Neural cell (in vitro differentiated cells): ENCODE measurements at regions not wholly inside any gene's neighbourhood (a gene's known extent, or its start where the extent isn't known, plus 50 kb on each side); places are given as distances from the start of the nearest gene placed in this dataset.

ENCODE experiments used
- EZH2 ChIP-seq: fragments of 200-600, 300-800 bp; shearing (Covaris generic), sonication (generic); IDR thresholded peaks from 2 replicates; pipeline ENCODE4 v1.6.1; 2014; ENCODE audit warnings: antibody characterized with exemption, low read length, borderline replicate concordance, mild to moderate bottlenecking; ENCODE audit not compliant: insufficient read depth, poor library complexity, severe bottlenecking
- POLR2AphosphoS5 ChIP-seq: IDR thresholded peaks from 2 replicates; pipeline ENCODE4 v1.6.1; 2012
- SMC3 ChIP-seq: fragments of 450-650 bp; conservative IDR thresholded peaks from 2 replicates; pipeline ENCODE4 v1.6.1; 2014; ENCODE audit warnings: antibody characterized with exemption, mild to moderate bottlenecking, moderate library complexity; ENCODE audit not compliant: poor library complexity
- TAF1 ChIP-seq: IDR thresholded peaks from 2 replicates; pipeline ENCODE4 v1.6.1; 2012; ENCODE audit warnings: low read depth
- TF ChIP-seq, protein P1 (sequence below): fragments of 450-650 bp; IDR thresholded peaks from 2 replicates; pipeline ENCODE4 v1.5.1; 2014; ENCODE audit warnings: antibody characterized with exemption, mild to moderate bottlenecking, moderate library complexity; ENCODE audit not compliant: poor library complexity, severe bottlenecking
- TF ChIP-seq, protein P2 (sequence below): IDR thresholded peaks from 2 replicates; pipeline ENCODE4 v1.6.1; 2012; ENCODE audit warnings: borderline replicate concordance

DNA sequence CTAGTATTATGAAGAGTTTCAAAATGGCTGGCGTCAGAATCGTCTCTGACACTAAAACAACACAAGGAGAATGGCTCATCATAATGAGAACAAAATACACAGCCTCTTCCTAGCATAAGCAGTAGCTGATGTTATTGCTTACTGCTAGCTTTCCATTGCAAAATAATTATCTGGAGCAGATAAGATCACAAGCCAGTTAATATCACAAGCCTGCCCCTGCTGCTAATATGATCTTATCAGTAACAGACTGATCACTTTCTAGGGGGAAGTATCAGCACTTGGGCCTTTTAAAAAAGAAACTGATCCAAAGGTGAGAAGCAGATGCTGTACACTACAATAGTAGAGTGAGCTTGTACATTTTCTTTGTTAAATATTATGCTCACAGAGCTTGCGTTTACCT lies 554.8 kb upstream of the PABPC4L start:
- TF ChIP-seq, protein P1, sequence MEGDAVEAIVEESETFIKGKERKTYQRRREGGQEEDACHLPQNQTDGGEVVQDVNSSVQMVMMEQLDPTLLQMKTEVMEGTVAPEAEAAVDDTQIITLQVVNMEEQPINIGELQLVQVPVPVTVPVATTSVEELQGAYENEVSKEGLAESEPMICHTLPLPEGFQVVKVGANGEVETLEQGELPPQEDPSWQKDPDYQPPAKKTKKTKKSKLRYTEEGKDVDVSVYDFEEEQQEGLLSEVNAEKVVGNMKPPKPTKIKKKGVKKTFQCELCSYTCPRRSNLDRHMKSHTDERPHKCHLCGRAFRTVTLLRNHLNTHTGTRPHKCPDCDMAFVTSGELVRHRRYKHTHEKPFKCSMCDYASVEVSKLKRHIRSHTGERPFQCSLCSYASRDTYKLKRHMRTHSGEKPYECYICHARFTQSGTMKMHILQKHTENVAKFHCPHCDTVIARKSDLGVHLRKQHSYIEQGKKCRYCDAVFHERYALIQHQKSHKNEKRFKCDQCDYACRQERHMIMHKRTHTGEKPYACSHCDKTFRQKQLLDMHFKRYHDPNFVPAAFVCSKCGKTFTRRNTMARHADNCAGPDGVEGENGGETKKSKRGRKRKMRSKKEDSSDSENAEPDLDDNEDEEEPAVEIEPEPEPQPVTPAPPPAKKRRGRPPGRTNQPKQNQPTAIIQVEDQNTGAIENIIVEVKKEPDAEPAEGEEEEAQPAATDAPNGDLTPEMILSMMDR: no peak
- TF ChIP-seq EZH2 (no peak), SMC3 (no peak), POLR2AphosphoS5 (no peak), TAF1 (no peak)
- TF ChIP-seq, protein P2, sequence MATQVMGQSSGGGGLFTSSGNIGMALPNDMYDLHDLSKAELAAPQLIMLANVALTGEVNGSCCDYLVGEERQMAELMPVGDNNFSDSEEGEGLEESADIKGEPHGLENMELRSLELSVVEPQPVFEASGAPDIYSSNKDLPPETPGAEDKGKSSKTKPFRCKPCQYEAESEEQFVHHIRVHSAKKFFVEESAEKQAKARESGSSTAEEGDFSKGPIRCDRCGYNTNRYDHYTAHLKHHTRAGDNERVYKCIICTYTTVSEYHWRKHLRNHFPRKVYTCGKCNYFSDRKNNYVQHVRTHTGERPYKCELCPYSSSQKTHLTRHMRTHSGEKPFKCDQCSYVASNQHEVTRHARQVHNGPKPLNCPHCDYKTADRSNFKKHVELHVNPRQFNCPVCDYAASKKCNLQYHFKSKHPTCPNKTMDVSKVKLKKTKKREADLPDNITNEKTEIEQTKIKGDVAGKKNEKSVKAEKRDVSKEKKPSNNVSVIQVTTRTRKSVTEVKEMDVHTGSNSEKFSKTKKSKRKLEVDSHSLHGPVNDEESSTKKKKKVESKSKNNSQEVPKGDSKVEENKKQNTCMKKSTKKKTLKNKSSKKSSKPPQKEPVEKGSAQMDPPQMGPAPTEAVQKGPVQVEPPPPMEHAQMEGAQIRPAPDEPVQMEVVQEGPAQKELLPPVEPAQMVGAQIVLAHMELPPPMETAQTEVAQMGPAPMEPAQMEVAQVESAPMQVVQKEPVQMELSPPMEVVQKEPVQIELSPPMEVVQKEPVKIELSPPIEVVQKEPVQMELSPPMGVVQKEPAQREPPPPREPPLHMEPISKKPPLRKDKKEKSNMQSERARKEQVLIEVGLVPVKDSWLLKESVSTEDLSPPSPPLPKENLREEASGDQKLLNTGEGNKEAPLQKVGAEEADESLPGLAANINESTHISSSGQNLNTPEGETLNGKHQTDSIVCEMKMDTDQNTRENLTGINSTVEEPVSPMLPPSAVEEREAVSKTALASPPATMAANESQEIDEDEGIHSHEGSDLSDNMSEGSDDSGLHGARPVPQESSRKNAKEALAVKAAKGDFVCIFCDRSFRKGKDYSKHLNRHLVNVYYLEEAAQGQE: no peak
